HG03025 (cell line): ENCODE measurements at regions not wholly inside any gene's neighbourhood (a gene's known extent, or its start where the extent isn't known, plus 50 kb on each side); places are given as distances from the start of the nearest gene placed in this dataset.
"Not testable (repeated sequence)": the region's sequence is repeated elsewhere in the genome, so short reads cannot be mapped to it uniquely, and the experiment has no call there.

Experiments used
- ATAC-seq: cut with Tn5 transposase; IDR thresholded peaks from one replicate; pipeline ENCODE4 v1.9.1; 2021; ENCODE audit warnings: mild to moderate bottlenecking, moderate library complexity; ENCODE audit not compliant: unreplicated experiment, low FRiP score

DNA sequence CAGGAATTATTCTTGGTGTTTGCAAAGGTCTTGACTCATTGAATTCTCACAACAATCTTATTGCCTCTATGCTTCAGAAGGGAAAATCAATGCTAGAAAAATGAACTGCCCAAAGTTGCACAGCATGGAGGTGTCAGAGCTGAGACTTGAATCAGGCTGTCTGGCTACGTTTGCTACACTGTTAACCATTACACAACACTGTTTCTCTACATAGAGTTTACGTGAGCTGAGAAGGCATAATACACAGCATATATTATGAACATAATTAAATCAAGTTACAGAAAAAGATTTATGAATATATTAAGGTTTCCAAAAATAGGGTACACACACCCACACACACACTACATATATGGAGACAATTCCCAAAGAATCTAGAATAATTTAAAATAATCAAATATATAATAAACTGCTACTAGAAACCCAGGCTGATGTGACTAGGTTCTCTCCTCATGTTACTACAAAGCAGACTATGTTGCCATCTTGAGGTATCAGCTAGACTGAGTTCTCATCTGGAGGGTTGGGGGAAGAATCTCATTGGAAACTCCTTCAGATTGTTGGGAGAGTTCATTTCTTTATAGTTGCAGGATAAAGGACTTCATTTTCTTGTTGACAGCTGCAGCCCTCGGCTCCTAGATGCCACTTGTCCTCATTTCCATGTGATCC is 1270.5 kb downstream of the ARAP2 start:
- no peak for ATAC-seq

DNA sequence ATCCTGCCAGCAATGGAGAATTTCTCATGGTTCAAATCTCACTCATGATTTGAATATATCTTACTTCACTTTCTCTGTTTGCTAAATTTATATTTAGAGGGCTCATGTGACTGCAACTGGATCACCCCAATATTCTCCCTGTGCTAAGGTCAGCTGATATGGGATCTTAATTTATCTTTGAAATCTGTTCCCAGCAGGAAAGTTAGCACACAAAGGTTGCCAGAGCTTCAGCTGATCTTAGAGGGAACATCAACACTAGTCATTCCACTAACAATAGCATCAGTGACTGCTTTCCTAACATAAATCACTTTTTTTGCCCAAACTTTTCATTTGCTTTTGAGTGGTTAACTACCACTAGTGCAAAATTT is 1270.0 kb downstream of the ARAP2 start:
- ATAC-seq = no peak

DNA sequence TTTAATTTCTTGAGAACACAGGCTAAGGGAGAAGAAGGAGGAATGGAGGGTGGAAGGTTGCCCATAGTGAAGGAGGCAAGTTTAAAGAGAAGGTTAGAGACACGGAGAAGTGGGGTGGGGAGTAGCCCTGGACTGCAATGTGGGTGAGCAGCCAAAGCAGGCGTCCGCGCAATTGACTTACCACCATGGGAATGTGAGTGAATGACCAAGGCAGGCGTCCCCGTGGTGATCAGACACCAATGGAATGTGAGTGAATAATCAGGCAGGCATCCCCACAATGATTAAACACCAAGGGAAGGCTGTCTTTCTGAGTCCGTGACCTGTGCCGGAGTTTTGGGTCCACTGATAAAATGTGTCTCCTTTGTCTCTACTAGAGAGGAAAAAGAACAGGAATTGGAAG is 1223.1 kb downstream of the ARAP2 start:
- ATAC-seq = not testable (repeated sequence)

DNA sequence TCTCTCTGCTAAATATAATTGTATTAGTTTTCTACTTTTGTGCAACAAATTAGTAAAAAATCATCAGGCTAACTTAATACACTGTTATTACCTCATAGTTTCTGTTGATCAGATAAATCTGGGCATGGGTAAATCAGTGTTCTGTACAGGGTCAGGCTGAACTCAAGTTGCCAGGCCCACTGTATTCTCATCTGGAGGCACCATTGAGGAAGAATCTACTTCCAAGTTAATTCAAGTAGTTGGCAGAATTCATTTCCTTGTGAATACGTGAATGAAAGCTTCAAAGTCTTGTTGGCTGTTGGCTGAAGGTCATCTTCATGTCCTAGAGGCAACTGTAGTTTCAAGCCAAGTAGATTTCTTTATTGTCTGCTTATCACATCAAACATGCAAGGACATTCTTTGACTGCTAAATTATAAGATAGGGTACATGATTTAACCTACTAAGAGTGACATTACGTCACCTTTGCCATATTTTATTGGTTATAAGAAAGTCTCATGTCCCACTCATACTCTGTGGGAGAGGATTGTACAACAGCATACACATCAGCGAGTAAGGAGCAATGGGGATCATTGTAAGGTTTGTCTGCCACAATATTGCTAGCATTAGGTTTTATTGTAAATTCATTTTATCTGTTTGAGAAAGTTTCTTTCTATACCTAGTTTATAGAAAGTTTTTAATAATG is 1219.0 kb downstream of the ARAP2 start:
- ATAC-seq = no peak

DNA sequence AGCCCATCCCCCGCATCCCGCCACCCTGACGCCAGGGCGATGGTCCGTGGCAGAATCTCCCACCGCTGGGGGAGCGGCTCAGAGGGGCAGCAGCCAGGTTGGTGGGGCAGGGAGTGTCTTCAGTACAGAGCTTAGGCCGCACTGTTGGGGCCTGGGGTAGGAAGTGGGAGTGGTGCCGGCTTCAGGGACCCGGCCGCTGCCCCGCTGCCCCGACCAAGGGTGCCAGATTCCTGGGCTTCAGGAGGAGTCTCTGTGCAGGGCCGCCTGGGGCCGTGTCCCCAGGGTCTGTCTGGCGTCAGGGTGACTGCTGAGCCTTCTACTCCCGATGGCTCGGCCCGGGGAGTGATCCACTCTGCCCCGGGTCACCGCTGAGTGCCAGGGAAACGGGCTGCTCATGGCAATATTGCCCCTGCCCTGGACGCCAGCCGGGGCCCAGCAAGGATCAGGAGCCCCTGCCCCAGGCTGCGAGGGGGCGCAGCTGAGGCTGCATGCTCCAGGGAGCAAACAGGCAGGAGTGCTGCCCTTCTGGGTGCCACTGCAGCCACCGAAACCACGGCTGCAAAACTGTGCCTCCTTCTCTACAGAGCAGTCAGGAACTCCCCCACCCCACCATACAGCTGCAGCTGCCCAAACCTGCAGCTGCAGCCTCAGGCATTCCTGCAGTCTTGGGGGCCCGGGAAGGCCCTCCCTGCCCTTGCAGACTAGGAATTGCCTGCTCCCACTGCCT is 1206.1 kb downstream of the ARAP2 start:
- no peak for ATAC-seq

DNA sequence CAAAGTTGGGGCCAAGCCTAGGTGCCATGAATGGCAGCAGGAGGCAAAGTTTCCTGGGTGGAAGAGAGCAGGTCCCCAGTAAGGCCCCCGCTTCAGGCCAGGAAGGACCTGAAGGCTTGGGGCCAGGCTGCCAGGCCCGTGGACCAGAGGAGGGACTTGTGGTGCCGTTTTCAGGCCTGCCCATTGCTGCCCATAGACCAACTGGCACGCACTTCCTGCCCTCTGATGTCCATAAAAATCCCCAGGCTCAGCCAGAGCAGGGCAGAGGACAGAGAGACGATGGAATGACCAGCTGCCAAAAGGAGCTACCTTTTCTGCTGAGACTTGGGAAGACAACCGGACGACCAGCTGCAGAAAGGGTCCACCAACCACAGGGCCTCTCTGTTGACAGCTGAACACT is 1205.5 kb downstream of the ARAP2 start:
- no peak for ATAC-seq

DNA sequence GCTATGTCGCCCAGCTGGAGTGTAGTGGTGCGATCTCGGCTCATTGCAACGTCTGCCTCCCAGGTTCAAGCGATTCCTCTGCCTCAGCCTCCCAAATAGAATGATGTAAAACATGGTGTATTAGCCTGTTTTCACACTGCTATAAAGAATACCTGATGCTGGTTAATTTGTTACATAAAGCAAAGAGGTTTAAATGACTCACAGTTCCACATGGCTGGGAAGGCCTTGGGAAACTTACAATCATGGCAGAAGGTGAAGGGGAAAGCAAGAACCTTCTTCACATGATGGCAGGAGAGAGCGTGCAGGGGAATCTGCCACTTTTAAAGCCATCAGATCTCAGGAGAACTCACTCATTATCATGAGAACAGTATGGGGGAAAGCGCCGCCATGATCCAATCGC is 1191.8 kb downstream of the ARAP2 start:
- ATAC-seq = no peak

DNA sequence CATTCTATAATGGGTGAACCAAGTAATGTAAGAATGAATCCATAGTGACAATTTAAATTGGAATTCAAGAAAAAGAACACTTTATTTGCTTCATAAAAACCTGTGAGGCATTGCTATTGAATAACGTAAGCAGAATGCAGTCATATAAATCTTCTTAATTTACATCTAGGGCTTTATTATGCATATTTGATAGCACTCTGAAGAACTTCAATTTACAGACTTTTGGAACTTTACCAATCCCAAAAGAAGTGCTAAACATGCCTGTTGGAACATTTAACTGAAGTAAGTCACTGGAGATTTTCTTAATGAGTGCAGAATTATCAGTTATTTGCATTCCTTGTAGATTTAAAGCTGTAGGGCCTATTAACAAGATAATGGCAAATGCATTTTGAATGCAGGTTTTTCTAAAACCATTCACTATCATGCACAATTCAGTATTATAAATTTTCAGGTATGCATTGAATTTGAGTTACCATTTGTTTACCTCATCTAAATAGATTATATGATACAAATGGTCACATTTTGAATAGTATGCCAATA is 1181.2 kb downstream of the ARAP2 start:
- no peak for ATAC-seq

DNA sequence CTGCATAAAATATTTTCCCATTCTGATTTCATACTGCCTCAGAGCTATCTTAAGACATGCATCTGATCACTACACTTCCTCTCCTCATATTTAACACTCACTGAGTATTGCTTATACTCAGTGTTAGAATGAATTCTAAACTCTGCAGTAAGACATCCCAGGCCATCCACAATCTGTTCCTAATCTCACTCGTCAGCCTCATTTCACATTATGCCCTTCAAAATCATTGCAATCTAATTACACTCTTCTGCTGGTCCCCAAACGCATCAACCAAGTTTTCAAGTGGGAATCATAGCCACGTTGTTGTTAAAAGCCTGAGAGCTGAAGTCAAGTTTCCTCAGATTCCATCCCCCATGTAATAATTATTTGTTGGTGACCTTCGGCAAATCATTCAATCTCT is 1177.9 kb downstream of the ARAP2 start:
- no peak for ATAC-seq

DNA sequence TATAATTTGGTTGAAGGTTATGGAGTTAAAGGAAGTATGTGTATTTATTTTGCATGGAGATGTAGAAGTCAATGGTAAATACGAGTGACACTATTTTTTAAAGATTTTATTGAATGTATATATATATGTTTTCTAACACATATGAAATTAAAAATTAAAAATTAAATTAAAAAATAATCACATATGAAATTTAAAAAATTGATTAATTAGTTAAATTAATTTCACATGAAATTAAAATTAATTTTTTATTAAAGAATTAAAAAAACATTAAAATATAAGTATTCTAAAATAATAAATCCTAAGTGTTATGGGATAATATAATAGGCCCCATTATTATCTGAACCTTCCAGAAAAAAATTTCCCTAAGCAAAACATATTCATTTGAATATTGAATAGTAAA is 1163.5 kb downstream of the ARAP2 start:
- ATAC-seq = no peak

DNA sequence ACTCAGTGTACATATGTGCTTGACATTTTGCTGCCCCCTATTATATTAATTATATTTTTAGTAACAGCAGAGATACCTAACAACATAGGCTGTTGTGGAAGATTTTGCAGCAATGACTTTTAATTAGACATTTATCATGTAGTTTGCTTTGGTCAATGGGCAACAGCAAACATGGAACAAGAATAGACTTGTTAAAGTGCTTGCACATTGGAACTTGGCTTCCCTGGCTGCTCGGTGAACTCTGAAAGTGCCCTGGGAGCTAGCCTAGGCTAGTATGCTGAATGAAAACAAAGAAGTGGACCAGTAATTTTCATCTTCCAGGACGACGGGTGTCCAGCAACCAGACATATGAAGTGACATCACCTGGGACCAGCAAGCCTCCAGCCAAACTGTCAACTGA is 1157.1 kb downstream of the ARAP2 start:
- ATAC-seq = no peak

DNA sequence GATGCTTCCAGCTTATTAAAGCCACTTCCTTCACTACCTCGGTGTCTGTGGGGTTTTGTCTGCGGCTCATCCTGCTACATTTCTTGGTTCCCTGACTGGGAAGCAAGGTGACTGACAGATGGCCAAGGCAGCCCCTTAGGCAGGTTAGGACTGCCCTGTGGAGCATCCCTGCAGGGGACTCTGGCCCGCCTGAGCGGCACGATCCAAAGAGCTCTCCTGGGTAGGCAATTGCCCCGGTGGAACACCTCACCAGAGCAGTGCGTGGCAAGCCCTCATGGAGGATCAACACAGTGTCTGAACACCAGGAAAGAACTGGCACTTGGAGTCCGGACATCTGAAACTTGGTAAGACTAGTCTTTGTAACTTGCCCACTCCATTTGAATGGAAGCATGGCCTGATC is 1143.4 kb downstream of the ARAP2 start:
- no peak for ATAC-seq

DNA sequence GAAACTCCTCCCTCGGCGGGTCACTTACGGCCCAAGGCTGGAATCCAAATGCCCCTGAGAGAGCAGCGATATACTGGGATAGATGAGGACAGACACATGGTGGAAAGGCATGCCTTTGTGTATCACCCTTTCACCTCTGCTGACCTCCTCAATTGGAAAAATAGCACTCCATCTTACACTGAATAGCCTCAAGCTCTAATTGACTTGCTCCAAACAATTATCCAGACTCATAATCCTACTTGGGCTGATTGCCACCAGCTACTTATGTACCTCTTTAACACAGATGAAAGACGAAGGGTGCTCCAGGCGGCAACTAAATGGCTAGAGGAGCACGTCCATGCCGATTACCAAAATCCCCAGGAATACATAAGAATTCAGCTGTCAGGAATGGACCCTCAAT is 1142.2 kb downstream of the ARAP2 start:
- ATAC-seq = no peak

DNA sequence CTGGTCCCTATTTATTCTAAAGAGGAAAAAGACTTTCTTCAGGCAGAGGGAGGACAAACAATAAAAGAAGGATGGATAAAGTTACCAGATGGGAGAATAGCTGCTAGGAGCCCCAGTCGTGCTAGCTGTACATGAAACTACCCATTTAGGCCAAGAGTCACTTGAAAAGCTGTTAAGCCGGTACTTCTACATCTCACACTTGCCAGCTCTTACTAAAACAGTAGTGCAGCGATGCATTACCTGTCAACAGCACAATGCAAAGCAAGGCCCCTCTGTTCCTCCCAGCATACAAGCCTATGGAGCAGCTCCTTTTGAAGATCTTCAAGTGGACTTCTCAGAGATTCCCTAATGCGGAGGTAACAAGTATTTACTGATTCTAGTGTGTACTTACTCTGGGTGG is 1138.8 kb downstream of the ARAP2 start:
- ATAC-seq = no peak

DNA sequence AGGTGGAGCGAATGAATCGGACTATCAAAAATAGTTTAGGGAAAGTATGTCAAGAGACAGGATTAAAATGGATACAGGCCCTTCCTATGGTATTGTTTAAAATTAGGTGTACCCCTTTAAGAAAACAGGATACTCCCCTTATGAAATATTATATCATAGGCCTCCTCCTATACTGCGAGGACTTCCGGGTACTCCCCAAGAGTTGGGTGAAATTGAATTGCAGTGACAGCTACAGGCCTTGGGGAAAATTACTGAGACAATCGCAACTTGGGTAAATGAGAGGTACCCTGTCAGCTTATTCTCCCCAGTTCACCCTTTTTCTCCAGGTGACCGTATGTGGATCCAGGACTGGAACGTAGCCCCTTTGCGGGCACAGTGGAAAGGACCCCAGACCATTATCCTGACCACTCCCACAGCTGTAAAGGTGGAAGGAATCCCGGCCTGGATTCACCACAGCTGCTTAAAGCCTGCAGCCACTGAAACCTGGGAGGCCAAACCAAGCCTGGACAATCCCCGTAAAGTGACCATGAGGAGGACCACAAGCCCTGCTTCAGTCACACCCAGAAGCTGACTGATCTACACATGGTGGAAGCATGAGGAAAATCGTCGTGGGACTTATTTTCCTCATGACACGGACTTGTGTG is 1138.1 kb downstream of the ARAP2 start:
- ATAC-seq = no peak

DNA sequence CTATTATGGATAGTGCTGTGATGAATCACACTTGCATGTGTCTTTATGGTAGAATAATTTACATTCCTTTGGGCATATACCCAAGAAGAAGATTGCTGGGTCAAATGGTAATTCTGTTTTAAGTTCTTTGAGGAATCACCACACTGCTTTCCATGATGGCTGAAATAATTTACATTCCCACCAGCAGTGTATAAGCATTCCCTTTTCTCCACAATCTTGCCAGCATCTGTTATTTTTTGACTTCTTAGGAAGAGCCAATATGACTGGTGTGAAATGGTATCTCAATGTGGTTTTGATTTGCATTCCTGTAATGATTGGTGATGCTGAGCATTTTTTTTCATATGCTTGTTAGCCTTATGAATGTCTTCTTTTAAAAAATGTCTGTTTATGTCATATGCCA is 1120.2 kb downstream of the ARAP2 start:
- ATAC-seq = no peak

DNA sequence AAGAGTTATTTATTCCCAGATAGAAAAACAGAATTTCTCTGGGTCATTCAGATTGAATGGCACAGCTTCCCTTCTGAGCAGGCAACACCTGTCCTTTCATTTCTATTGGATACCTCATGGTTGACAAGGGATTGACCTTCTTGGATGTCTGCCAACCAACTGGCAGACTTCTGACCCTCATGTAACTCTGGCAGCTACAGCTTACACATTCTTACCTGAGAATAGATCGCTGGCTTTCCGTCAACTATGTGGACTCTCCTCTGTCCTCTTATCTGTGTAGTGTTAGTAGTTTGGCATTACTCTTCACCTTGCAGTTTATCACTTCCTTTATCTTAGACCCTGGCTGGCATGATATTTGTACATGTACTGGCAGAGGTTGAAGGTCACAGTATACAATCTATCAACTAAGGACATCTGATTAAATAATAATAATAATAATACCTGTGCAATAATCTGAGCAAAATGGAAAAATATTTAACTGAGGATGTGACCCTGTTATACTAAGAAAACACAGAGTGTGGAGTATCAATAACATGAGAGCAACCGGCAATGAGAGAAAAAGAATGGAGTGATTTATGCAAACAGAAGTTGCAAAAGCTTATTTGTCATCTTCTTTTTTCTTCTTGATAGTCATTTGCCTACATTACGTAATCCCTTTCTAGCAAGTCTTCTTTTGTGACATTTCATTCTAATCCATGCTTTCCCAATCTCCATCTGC is 1118.2 kb downstream of the ARAP2 start:
- ATAC-seq = no peak

DNA sequence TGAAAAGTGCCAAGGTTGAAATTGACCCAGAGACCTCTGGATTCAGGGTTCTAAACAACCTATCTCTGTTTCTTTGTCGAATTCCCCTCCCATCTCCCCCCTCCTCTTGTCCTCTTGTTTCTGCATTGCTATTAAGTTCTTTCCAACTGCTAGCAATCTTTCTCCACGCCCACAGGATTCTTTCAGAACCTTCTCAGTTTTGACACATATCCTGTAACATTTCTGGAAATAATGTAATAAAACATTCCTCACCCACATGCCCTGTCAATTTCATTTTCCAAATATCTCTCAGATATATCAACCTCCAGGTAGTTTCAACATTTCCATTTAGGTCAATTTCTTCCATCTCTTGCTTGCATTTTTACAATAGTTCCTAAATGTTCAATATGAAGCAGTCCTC is 1105.9 kb downstream of the ARAP2 start:
- ATAC-seq = no peak

DNA sequence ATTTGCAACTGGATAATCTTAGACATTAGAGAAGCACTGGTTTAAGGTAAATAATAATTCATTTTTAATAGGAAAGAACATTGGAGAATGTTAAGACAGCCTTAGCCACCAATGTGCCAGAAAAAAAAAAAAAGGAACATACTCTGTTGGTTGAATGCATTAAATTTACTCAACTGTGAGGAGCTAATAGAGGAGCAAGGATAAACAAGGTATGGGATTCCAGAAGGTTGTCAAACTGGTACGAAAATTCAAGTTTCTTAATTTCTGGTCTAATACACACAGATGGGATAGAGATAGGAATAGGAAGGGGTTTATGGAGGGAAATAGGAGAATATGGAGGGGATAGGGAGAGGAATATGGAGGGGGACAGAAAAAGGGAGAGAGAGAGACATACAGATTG is 1096.6 kb downstream of the ARAP2 start:
- ATAC-seq = no peak

DNA sequence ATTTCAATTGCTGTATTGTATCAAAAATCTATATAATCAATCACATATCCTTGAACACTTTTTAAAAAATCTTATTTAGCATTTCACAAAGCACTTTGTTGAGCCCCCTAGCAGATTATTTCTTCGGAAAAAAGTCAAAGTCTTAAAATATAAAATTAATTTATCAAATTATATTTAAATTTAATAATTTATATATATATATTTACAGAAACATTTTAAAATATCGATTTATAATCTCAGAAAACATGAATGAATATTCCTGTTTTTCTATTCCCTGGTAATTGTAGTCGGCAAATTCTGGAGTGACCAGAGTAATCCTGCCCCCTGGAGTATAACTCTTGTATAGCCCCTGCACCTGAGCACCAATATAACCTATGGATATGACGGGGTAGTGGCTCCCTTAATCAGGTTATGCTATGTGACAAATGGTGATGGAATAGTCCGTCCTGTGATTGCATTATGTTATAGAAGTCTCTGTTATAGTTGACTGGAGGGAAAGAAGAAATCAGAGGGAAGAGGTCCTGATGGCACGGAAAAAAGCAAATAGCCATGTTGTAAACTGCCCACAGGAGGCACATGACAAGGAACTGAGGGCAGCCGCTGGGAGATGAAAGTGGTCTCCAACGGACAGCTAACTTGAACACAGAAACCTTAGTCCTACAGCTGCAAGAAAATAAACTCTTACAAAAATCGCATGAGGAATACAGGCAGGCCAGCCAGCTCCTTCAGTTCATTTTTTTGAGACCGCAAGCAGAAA is 1092.3 kb downstream of the ARAP2 start:
- ATAC-seq = no peak
